OCI-LY3 (cell line): ENCODE measurements at regions not wholly inside any gene's neighbourhood (a gene's known extent, or its start where the extent isn't known, plus 50 kb on each side); places are given as distances from the start of the nearest gene placed in this dataset.
A peak's percentile ranks its signal among the peaks of the same experiment; 100 is the strongest.

Experiments used
- H2AFZ ChIP-seq: fragments of 200-600, 300-600 bp; shearing (Covaris generic); 2 replicates; pipeline ENCODE4 v1.6.0; 2014; ENCODE audit warnings: antibody characterized with exemption, low read depth, low read length
- H3K27ac ChIP-seq: fragments of 200-600, 300-600 bp; sonication (generic); 2 replicates; pipeline ENCODE4 v1.5.1; 2014; ENCODE audit warnings: mild to moderate bottlenecking, low read length, moderate library complexity, mixed read lengths
- H3K27me3 ChIP-seq: fragments of 200-600, 300-600 bp; sonication (generic); 2 replicates; pipeline ENCODE4 v1.6.1; 2014; ENCODE audit warnings: low read depth, low read length, mixed read lengths
- H3K36me3 ChIP-seq: fragments of 200-600, 300-600 bp; sonication (generic); replicated peaks from 2 replicates; pipeline ENCODE3; 2014; ENCODE audit warnings: low read depth, low read length, mixed read lengths
- H3K4me1 ChIP-seq: fragments of 300-600, 200-600 bp; sonication (generic); 2 replicates; pipeline ENCODE4 v1.6.1; 2014; ENCODE audit warnings: low read length, mixed read lengths
- H3K4me2 ChIP-seq: fragments of 200-600, 300-600 bp; sonication (generic); 2 replicates; pipeline ENCODE4 v1.6.1; 2014; ENCODE audit warnings: low read length, mixed read lengths
- H3K4me3 ChIP-seq: fragments of 300-600, 200-600 bp; sonication (generic); 2 replicates; pipeline ENCODE4 v1.5.1; 2014; ENCODE audit warnings: antibody characterized with exemption, mild to moderate bottlenecking, low read length, moderate library complexity
- H3K79me2 ChIP-seq: fragments of 300-600, 200-600 bp; shearing (Covaris generic); 2 replicates; pipeline ENCODE4 v1.6.1; 2014; ENCODE audit warnings: mild to moderate bottlenecking, low read length, mixed read lengths
- H3K9ac ChIP-seq: fragments of 300-600, 200-600 bp; shearing (Covaris generic); 2 replicates; pipeline ENCODE4 v1.6.0; 2014; ENCODE audit warnings: mild to moderate bottlenecking, low read length, moderate library complexity
- H3K9me3 ChIP-seq: fragments of 200-600, 300-600 bp; shearing (Covaris generic); 2 replicates; pipeline ENCODE4 v1.6.1; 2014; ENCODE audit warnings: low read length, mixed read lengths; ENCODE audit not compliant: insufficient read depth
- H4K20me1 ChIP-seq: fragments of 200-600, 300-600 bp; sonication (generic); 2 replicates; pipeline ENCODE4 v1.6.1; 2016; ENCODE audit warnings: low read length, mixed read lengths; ENCODE audit not compliant: insufficient read depth
- CTCF ChIP-seq: fragments of 200-600, 300-600 bp; sonication (generic); IDR thresholded peaks from 2 replicates; pipeline ENCODE4 v1.5.1; 2014; ENCODE audit warnings: antibody characterized with exemption, low read length, low read depth
- EZH2phosphoT487 ChIP-seq: fragments of 200-600 bp; shearing (Covaris generic); IDR thresholded peaks from 2 replicates; pipeline ENCODE4 v1.6.1; 2018; ENCODE audit warnings: antibody characterized with exemption, mixed run types, low read depth

DNA sequence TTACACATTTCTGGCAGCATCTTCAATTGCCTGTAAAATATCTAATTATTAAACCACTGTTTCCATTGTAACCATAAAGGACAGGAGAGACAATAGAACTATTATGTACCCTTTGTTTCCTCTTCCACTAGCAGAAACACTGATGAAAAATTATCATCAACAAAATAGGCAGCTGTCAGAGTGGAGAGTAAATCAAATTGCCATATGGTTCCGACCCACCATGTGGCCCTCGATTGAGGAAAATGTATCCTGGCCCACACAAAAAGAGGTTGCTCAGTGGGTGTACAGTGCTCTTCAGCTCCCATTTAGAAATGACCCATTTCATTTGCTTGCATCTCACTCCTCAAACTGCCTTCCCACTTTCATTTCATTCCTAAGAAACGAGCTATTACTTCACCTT, 570.6 kb upstream of the UBE2E2 start:
- Histone ChIP-seq H2AFZ (no peak overlapping the region), H3K4me2 (no peak overlapping the region), H3K27me3 (peaks cover 41% of the 10 kb centered on the region), H4K20me1 (no peaks in the 10 kb centered on the region), H3K79me2 (no peaks in the 10 kb centered on the region), H3K27ac (no peak overlapping the region), H3K9me3 (no peaks in the 10 kb centered on the region), H3K9ac (no peak overlapping the region), H3K4me1 (peaks cover 19% of the 10 kb centered on the region), H3K4me3 (no peak overlapping the region), H3K36me3 (no peaks in the 10 kb centered on the region)
- no peak for TF ChIP-seq CTCF
- no peak for TF ChIP-seq EZH2phosphoT487

DNA sequence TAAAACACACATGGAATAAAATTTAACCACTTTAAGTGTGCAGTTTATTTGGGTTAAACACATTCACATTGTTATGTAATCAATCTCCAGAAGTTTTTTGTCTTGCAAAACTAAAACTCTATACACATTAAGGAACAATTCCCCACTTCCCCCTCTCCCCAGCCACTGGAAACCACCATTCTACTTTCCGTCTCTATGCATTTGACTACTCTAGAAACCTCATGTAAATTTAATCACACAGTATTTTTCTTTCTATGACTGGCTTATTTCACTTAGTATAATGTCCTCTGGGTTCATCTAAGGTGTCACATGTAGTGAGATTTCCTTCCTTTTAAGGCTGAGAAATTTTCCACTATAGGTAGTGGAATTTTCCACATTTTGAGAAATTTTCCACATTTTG, 568.7 kb upstream of the UBE2E2 start:
- no peak overlapping the region for H3K27ac ChIP-seq
- H2AFZ ChIP-seq = no peak overlapping the region
- no peaks in the 10 kb centered on the region for H3K79me2 ChIP-seq
- TF ChIP-seq CTCF (no peak), EZH2phosphoT487 (no peak)
- H3K36me3 ChIP-seq = no peaks in the 10 kb centered on the region
- H3K4me2 ChIP-seq = peak overlapping the region; percentile 37
- H4K20me1 ChIP-seq = no peaks in the 10 kb centered on the region
- no peak overlapping the region for H3K9ac ChIP-seq
- no peak overlapping the region for H3K4me3 ChIP-seq
- H3K9me3 ChIP-seq = no peaks in the 10 kb centered on the region
- H3K4me1 ChIP-seq = peaks cover 19% of the 10 kb centered on the region
- H3K27me3 ChIP-seq = peaks cover 41% of the 10 kb centered on the region

- H4K20me1 ChIP-seq = no peaks in the 10 kb centered on the region
- TF ChIP-seq CTCF = no peak
- TF ChIP-seq EZH2phosphoT487 = no peak
Measured at GRCh38 chr3:22659651-22660475, 543.3 kb upstream of the UBE2E2 start.

DNA sequence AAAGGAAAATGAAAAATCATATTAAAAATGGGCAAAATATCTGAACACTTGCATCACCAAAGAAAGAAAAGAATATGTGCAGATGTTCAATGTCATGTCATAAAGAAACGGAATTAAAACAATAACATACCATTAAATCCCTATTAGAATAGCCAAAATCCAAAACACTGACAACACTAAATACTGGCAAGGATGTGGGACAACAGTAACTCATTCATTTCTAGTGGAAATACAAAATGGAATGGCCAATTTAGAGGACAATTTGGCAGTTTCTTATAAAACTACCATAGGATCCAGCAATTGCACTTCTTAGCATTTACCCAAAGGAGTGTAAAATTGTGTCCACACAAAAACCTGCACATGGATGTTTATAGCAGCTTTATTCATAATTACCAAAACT, 542.5 kb upstream of the UBE2E2 start:
- H2AFZ ChIP-seq = no peak overlapping the region
- H4K20me1 ChIP-seq = no peaks in the 10 kb centered on the region
- no peaks in the 10 kb centered on the region for H3K36me3 ChIP-seq
- no peaks in the 10 kb centered on the region for H3K9me3 ChIP-seq
- no peak overlapping the region for H3K4me3 ChIP-seq
- TF ChIP-seq CTCF = no peak
- H3K27me3 ChIP-seq = no peaks in the 10 kb centered on the region
- H3K27ac ChIP-seq = no peak overlapping the region
- no peaks in the 10 kb centered on the region for H3K4me1 ChIP-seq
- H3K79me2 ChIP-seq = no peaks in the 10 kb centered on the region
- no peak overlapping the region for H3K4me2 ChIP-seq
- no peak overlapping the region for H3K9ac ChIP-seq

More at GRCh38 chr3:22659651-22660475, 543.3 kb upstream of the UBE2E2 start:
- Histone ChIP-seq H3K36me3 (no peaks in the 10 kb centered on the region), H3K9me3 (no peaks in the 10 kb centered on the region), H3K27ac (no peak overlapping the region), H3K4me1 (no peaks in the 10 kb centered on the region), H3K27me3 (no peaks in the 10 kb centered on the region), H3K79me2 (no peaks in the 10 kb centered on the region), H3K9ac (no peak overlapping the region), H3K4me3 (no peak overlapping the region), H2AFZ (no peak overlapping the region), H3K4me2 (no peak overlapping the region)
